HG03139 (cell line): ENCODE measurements at regions not wholly inside any gene's neighbourhood (a gene's known extent, or its start where the extent isn't known, plus 50 kb on each side); places are given as distances from the start of the nearest gene placed in this dataset.
"Not testable (repeated sequence)": the region's sequence is repeated elsewhere in the genome, so short reads cannot be mapped to it uniquely, and the experiment has no call there.

ENCODE experiments used
- ATAC-seq: cut with Tn5 transposase; IDR thresholded peaks from one replicate; pipeline ENCODE4 v1.9.1; 2021; ENCODE audit not compliant: unreplicated experiment

- ATAC-seq = no peak
These were observed 125.1 kb downstream of the GLRX3 start for GRCh38 chr10:130261306-130261705.

GRCh38 chr10:130261766-130262165 lies 125.6 kb downstream of the GLRX3 start:
- ATAC-seq = no peak

GRCh38 chr10:130263289-130263688 lies 127.1 kb downstream of the GLRX3 start:
- no peak for ATAC-seq

- no peak for ATAC-seq
These were observed 129.4 kb downstream of the GLRX3 start for GRCh38 chr10:130265542-130265941.

GRCh38 chr10:130282492-130283218 lies 146.5 kb downstream of the GLRX3 start:
- no peak for ATAC-seq

GRCh38 chr10:130283219-130283545 lies 147.0 kb downstream of the GLRX3 start:
- ATAC-seq = no peak

- ATAC-seq = not testable (repeated sequence)
These were observed 159.6 kb downstream of the GLRX3 start for GRCh38 chr10:130295761-130296160.

- ATAC-seq = peak; percentile 33
These were observed 164.4 kb downstream of the GLRX3 start for GRCh38 chr10:130300608-130301020.

- peak; percentile 58 for ATAC-seq
These were observed 165.1 kb downstream of the GLRX3 start for GRCh38 chr10:130301021-130301892.

- ATAC-seq = no peak
These were observed 190.8 kb downstream of the GLRX3 start for GRCh38 chr10:130326954-130327353.

GRCh38 chr10:130329792-130330191 lies 193.6 kb downstream of the GLRX3 start:
- no peak for ATAC-seq

GRCh38 chr10:130333185-130333584 lies 197.0 kb downstream of the GLRX3 start:
- no peak for ATAC-seq

GRCh38 chr10:130335336-130335735 lies 199.1 kb downstream of the GLRX3 start:
- no peak for ATAC-seq

GRCh38 chr10:130336617-130337304 lies 200.6 kb downstream of the GLRX3 start:
- no peak for ATAC-seq

- no peak for ATAC-seq
These were observed 201.1 kb downstream of the GLRX3 start for GRCh38 chr10:130337305-130337640.

- no peak for ATAC-seq
These were observed 201.8 kb downstream of the GLRX3 start for GRCh38 chr10:130337696-130338635.

GRCh38 chr10:130338636-130339024 lies 202.4 kb downstream of the GLRX3 start:
- ATAC-seq = no peak

GRCh38 chr10:130339091-130339490 lies 202.9 kb downstream of the GLRX3 start:
- no peak for ATAC-seq

GRCh38 chr10:130339911-130340310 lies 203.7 kb downstream of the GLRX3 start:
- no peak for ATAC-seq

- ATAC-seq = no peak
These were observed 204.6 kb downstream of the GLRX3 start for GRCh38 chr10:130340816-130341215.

- no peak for ATAC-seq
These were observed 205.2 kb downstream of the GLRX3 start for GRCh38 chr10:130341356-130341755.
